M059J (cell line): ENCODE measurements at regions not wholly inside any gene's neighbourhood (a gene's known extent, or its start where the extent isn't known, plus 50 kb on each side); places are given as distances from the start of the nearest gene placed in this dataset.

Experiments
- DNase-seq: peaks from one replicate; pipeline ENCODE4 v3.0.0-alpha.2; 2012; ENCODE audit warnings: low read depth

GRCh38 chr12:115646210-115646609 is 631.3 kb downstream of the MED13L start:
- DNase-seq: no peak

- peak; percentile 61 for DNase-seq
Observed at GRCh38 chr12:115640929-115641328, 636.6 kb downstream of the MED13L start.

- DNase-seq: no peak
Observed at GRCh38 chr12:115639648-115640012, 637.9 kb downstream of the MED13L start.

- peak; percentile 34 for DNase-seq
Observed at GRCh38 chr12:115638733-115639647, 638.5 kb downstream of the MED13L start.

- DNase-seq: peak; percentile 22
Observed at GRCh38 chr12:115636546-115636945, 640.9 kb downstream of the MED13L start.

GRCh38 chr12:115632308-115632707 is 645.2 kb downstream of the MED13L start:
- no peak for DNase-seq

- DNase-seq: no peak
Observed at GRCh38 chr12:115630136-115630535, 647.4 kb downstream of the MED13L start.

- DNase-seq: no peak
Observed at GRCh38 chr12:115626210-115626609, 651.3 kb downstream of the MED13L start.

- DNase-seq: no peak
Observed at GRCh38 chr12:115623764-115624334, 653.6 kb downstream of the MED13L start.

- DNase-seq: no peak
Observed at GRCh38 chr12:115623275-115623674, 654.2 kb downstream of the MED13L start.

GRCh38 chr12:115620816-115621215 is 656.7 kb downstream of the MED13L start:
- no peak for DNase-seq

GRCh38 chr12:115619889-115620288 is 657.6 kb downstream of the MED13L start:
- DNase-seq: no peak

- DNase-seq: no peak
Observed at GRCh38 chr12:115619061-115619460, 658.4 kb downstream of the MED13L start.

- DNase-seq: no peak
Observed at GRCh38 chr12:115618105-115618504, 659.4 kb downstream of the MED13L start.

- DNase-seq: no peak
Observed at GRCh38 chr12:115617391-115617790, 660.1 kb downstream of the MED13L start.

- no peak for DNase-seq
Observed at GRCh38 chr12:115611477-115611876, 666.0 kb downstream of the MED13L start.

- DNase-seq: no peak
Observed at GRCh38 chr12:115609347-115609746, 668.1 kb downstream of the MED13L start.

- DNase-seq: no peak
Observed at GRCh38 chr12:115606040-115606439, 671.5 kb downstream of the MED13L start.

GRCh38 chr12:115598871-115599811 is 678.4 kb downstream of the MED13L start:
- peak; percentile 4 for DNase-seq

- peak; percentile 94 for DNase-seq
Observed at GRCh38 chr12:115597157-115597712, 680.3 kb downstream of the MED13L start.

GRCh38 chr12:115588131-115588530 is 689.4 kb downstream of the MED13L start:
- no peak for DNase-seq

GRCh38 chr12:115584156-115584555 is 693.3 kb downstream of the MED13L start:
- DNase-seq: peak; percentile 12
